ENCODE measurements at regions not wholly inside any gene's neighbourhood (a gene's known extent, or its start where the extent isn't known, plus 50 kb on each side); places are given as distances from the start of the nearest gene placed in this dataset.

DNA sequence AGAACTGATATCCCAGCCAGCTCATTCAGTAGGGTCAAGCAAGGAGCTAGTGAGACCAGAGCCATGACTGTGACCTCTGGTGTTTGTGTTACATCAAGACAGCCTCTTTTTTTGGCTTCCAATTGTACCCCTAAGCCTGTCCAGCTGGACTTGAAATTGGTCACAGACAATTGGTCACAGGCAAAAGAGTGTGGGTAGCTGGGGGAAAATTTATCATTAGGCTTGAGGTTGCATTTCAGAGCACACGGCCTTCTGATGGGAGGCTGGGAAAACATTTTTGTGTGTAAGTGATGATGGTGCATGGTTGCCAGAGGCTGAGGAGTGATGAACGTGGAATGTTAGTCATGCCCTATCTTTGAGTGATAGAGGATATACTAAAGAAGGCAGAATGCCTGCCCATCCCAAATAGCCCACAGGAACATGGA is 285.1 kb upstream of the SLC14A2 start:
- intact Hi-C loops (cut with DNase I) = no loop called here
- H3K9me3 ChIP-seq = no peaks in the 10 kb centered on the region
- TF ChIP-seq, protein P1, sequence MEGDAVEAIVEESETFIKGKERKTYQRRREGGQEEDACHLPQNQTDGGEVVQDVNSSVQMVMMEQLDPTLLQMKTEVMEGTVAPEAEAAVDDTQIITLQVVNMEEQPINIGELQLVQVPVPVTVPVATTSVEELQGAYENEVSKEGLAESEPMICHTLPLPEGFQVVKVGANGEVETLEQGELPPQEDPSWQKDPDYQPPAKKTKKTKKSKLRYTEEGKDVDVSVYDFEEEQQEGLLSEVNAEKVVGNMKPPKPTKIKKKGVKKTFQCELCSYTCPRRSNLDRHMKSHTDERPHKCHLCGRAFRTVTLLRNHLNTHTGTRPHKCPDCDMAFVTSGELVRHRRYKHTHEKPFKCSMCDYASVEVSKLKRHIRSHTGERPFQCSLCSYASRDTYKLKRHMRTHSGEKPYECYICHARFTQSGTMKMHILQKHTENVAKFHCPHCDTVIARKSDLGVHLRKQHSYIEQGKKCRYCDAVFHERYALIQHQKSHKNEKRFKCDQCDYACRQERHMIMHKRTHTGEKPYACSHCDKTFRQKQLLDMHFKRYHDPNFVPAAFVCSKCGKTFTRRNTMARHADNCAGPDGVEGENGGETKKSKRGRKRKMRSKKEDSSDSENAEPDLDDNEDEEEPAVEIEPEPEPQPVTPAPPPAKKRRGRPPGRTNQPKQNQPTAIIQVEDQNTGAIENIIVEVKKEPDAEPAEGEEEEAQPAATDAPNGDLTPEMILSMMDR (IDR thresholded peaks at IDR 0.05) = no peak
- no peak for TF ChIP-seq POLR2AphosphoS5 (IDR thresholded peaks at IDR 0.05)
- TF ChIP-seq EP300 (IDR thresholded peaks at IDR 0.05) = no peak
- no peak for TF ChIP-seq POLR2A (IDR thresholded peaks at IDR 0.05; ENCODE audit: low read depth)
- H3K36me3 ChIP-seq = no peaks in the 10 kb centered on the region
- 75% methylated on average over 2 of the region's 2 CpGs for WGBS
- no peak for DNase-seq (ENCODE audit: extremely low spot score)
- H3K4me1 ChIP-seq = peaks cover 0 to 8% (median 8%) of the 10 kb centered on the region in 4 donors
- H3K27ac ChIP-seq (replicated peaks in 1 of 4) = no peak overlapping the region
- no peaks in the 10 kb centered on the region for H3K27me3 ChIP-seq
- H3K4me3 ChIP-seq = no peak overlapping the region

DNA sequence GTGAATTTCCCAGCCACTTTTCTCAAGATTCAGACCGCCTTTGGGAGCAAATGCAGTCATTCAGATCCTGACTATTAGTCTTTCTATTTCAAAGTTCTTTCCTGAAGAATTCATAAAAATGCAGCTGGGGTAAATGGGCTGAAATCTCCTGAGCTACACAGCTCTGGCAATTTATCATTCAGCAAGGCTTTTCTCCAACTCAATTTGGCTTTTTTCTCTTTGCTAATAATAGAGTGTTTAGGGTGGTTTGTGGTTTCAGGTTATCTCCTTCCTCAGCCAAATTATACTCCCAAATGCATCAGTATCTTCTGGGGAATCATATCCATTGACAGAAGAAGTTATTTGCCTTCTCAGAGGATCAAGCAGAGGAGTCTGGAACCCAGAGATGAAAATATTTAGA is 282.4 kb upstream of the SLC14A2 start:
- TF ChIP-seq, protein P1 (IDR thresholded peaks at IDR 0.05) = no peak
- TF ChIP-seq POLR2A (IDR thresholded peaks at IDR 0.05; ENCODE audit: low read depth) (no peak), EP300 (IDR thresholded peaks at IDR 0.05) (no peak), POLR2AphosphoS5 (IDR thresholded peaks at IDR 0.05) (no peak)
- no peak for DNase-seq (ENCODE audit: extremely low spot score)
- Histone ChIP-seq H3K9me3 (no peaks in the 10 kb centered on the region), H3K4me1 (peaks cover 0 to 7% (median 5%) of the 10 kb centered on the region in 4 donors), H3K27ac (replicated peaks in 1 of 4) (no peak overlapping the region), H3K4me3 (no peak overlapping the region), H3K36me3 (no peaks in the 10 kb centered on the region), H3K27me3 (no peaks in the 10 kb centered on the region)
- WGBS = 63% methylated on average over 1 of the region's 1 CpG
- intact Hi-C loops (cut with DNase I) = no loop called here

DNA sequence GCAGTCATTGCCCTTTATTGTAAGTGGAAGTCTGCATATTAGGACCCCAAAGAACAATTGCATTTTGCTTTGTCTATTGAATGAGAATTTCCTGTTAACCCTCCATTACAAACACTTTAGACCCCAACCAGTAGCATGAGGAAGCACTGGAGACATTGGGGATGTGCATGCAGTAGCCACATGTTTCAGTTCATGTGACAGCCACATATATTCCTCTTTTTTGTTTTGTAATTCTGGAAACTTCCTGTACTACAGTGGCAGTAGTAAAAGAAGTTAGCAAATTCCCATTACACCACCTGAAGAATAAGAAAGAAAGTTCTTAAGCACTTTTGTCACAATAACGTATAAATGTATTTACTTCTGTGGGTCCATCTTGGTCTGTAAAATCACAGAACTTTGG is 281.1 kb upstream of the SLC14A2 start:
- 87% methylated on average over 1 of the region's 1 CpG for WGBS
- Histone ChIP-seq H3K36me3 (no peaks in the 10 kb centered on the region), H3K27ac (replicated peaks in 1 of 4) (no peak overlapping the region), H3K27me3 (no peaks in the 10 kb centered on the region), H3K4me3 (no peak overlapping the region), H3K9me3 (no peaks in the 10 kb centered on the region), H3K4me1 (peaks cover 0 to 7% (median under 1%) of the 10 kb centered on the region in 4 donors)
- no peak for DNase-seq (ENCODE audit: extremely low spot score)
- intact Hi-C loops (cut with DNase I) = no loop called here
- TF ChIP-seq POLR2A (IDR thresholded peaks at IDR 0.05; ENCODE audit: low read depth) (no peak), POLR2AphosphoS5 (IDR thresholded peaks at IDR 0.05) (no peak), EP300 (IDR thresholded peaks at IDR 0.05) (no peak)
- TF ChIP-seq, protein P1 (IDR thresholded peaks at IDR 0.05) = no peak

DNA sequence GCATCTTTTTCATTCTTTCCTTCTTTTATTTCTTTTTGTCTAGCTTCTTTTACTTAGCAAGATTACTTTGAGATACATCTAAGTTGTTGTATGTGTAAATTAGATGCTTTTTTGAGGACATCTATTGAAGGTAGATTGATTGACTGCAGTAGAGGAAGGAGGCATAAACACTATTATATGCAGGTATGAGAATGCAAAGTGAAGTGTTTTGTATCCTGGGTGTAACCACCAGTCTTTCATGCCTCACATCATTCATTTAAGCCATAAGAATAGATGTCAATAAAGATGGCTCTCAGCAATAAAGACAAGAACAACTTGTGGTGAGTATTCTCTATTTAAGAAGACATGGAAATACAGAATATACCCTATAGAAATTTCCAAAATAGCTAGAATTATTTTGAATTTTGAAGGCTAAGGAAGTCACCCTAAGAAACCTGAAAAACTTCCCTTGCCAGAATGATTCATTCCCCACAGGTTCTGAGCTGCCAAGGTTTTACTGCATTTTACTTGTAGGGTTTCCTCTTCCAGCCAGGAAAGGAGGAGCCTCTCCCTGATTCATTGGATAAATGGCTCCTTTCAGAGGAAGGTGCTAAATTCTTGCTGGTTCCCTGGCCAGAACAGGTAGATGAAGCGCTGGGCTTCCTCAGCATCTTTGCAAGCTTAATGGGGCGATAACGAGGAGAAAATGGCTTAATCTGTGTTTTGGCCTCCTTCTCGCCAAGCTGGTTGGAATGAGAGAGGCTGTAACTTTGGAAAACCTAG is 279.8 kb upstream of the SLC14A2 start:
- no peak for TF ChIP-seq POLR2A (IDR thresholded peaks at IDR 0.05; ENCODE audit: low read depth)
- no peak for TF ChIP-seq POLR2AphosphoS5 (IDR thresholded peaks at IDR 0.05)
- TF ChIP-seq, protein P1 (IDR thresholded peaks at IDR 0.05) = no peak
- TF ChIP-seq EP300 (IDR thresholded peaks at IDR 0.05) = no peak
- no peak overlapping the region for H3K4me3 ChIP-seq
- intact Hi-C loops (cut with DNase I) = no loop called here
- H3K36me3 ChIP-seq = no peaks in the 10 kb centered on the region
- H3K9me3 ChIP-seq = no peaks in the 10 kb centered on the region
- H3K27ac ChIP-seq (replicated peaks in 1 of 4) = no peak overlapping the region
- H3K4me1 ChIP-seq = peaks cover 0 to 7% (median 0%) of the 10 kb centered on the region in 4 donors
- H3K27me3 ChIP-seq = no peaks in the 10 kb centered on the region
- WGBS = 91% methylated on average over 4 of the region's 4 CpGs
- DNase-seq (ENCODE audit: extremely low spot score) = no peak
